Smooth muscle cell (in vitro differentiated cells): ENCODE measurements at regions not wholly inside any gene's neighbourhood (a gene's known extent, or its start where the extent isn't known, plus 50 kb on each side); places are given as distances from the start of the nearest gene placed in this dataset.

Source experiments
- DNase-seq: peaks from one replicate; lab custom pipeline; 2025; ENCODE audit not compliant: unreplicated experiment; lab: John Stamatoyannopoulos, UW
- H2AFZ ChIP-seq: fragments of 200-600 bp; sonication (generic); 2 replicates; pipeline ENCODE4 v1.6.0; 2016; ENCODE audit warnings: antibody characterized with exemption, low read depth, mild to moderate bottlenecking
- H3F3A ChIP-seq: fragments of 200-600 bp; sonication (generic); 2 replicates; pipeline ENCODE4 v1.6.0; 2017; ENCODE audit warnings: antibody characterized with exemption, low read depth
- H3K27ac ChIP-seq: fragments of 200-600 bp; sonication (generic); 2 replicates; pipeline ENCODE4 v1.5.1; 2016; ENCODE audit warnings: low read depth, mild to moderate bottlenecking
- H3K27me3 ChIP-seq: fragments of 200-600 bp; sonication (generic); 2 replicates; pipeline ENCODE4 v1.6.1; 2016; ENCODE audit warnings: low read depth, mild to moderate bottlenecking
- H3K36me3 ChIP-seq: fragments of 200-600 bp; sonication (generic); 2 replicates; pipeline ENCODE4 v1.5.1; 2016; ENCODE audit warnings: low read depth
- H3K4me1 ChIP-seq: fragments of 200-600 bp; sonication (generic); 2 replicates; pipeline ENCODE4 v1.5.1; 2016; ENCODE audit warnings: low read depth
- H3K4me2 ChIP-seq: fragments of 200-600 bp; sonication (generic); 2 replicates; pipeline ENCODE4 v1.6.0; 2016; ENCODE audit warnings: mild to moderate bottlenecking
- H3K4me3 ChIP-seq: fragments of 200-600 bp; sonication (generic); 2 replicates; pipeline ENCODE4 v1.5.1; 2016; ENCODE audit warnings: mild to moderate bottlenecking
- H3K79me2 ChIP-seq: fragments of 200-600 bp; sonication (generic); 2 replicates; pipeline ENCODE4 v1.6.0; 2016; ENCODE audit warnings: low read depth, mild to moderate bottlenecking
- H3K9ac ChIP-seq: fragments of 200-600 bp; sonication (generic); 2 replicates; pipeline ENCODE4 v1.6.0; 2016; ENCODE audit warnings: low read depth
- H3K9me3 ChIP-seq: fragments of 200-600 bp; sonication (generic); replicated peaks from 2 replicates; pipeline ENCODE4 v1.5.1; 2016; ENCODE audit warnings: low read depth
- H4K20me1 ChIP-seq: fragments of 200-600 bp; sonication (generic); 2 replicates; pipeline ENCODE4 v1.6.0; 2016; ENCODE audit warnings: low read depth
- CTCF ChIP-seq: fragments of 200-600 bp; sonication (generic); IDR thresholded peaks from 2 replicates; pipeline ENCODE4 v1.5.1; 2017; ENCODE audit warnings: borderline replicate concordance, mild to moderate bottlenecking, antibody characterized with exemption; ENCODE audit not compliant: insufficient read depth, poor library complexity, severe bottlenecking
- WGBS: methylation state at CpG from one replicate; pipeline ENCODE4 v1.1.7; 2016; ENCODE audit warnings: low lambda C conversion rate; 5-methylcytosine and 5-hydroxymethylcytosine counted together

- no peak for DNase-seq
Measured at GRCh38 chr1:57632401-57632800, 208.5 kb upstream of the DAB1 start.

DNA sequence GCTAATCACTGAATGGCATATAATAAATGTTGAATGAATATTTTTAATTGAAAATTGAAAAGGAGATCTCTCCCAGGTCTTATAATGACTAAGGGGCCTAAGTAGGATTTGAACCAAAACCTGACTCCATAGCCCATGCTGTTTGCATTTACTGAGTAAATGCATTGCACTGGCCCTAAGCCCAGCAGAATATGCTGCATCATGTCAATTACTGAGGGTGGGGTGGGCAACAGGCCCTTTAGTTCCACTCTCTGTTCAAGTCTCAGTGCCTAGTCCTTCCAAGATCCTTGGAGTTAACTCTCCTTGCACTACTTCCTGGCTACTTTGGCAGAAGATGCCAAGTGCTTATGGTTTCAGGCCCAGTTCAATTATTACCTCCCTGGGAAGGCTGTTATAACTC, 203.8 kb upstream of the DAB1 start:
- Histone ChIP-seq H3K4me3 (no peak overlapping the region), H3K36me3 (no peaks in the 10 kb centered on the region), H3K27ac (no peak overlapping the region), H3F3A (peaks cover 6% of the 10 kb centered on the region), H3K27me3 (no peaks in the 10 kb centered on the region), H3K9me3 (no peaks in the 10 kb centered on the region), H3K4me1 (peaks cover 17% of the 10 kb centered on the region), H4K20me1 (no peaks in the 10 kb centered on the region), H2AFZ (no peak overlapping the region), H3K4me2 (no peak overlapping the region), H3K79me2 (no peaks in the 10 kb centered on the region), H3K9ac (no peak overlapping the region)
- no peak for DNase-seq
- TF ChIP-seq CTCF: no peak

More at GRCh38 chr1:57632401-57632800, 208.5 kb upstream of the DAB1 start:
- 58% methylated on average over 3 of the region's 3 CpGs for WGBS
- Histone ChIP-seq H3K9ac (no peak overlapping the region), H3F3A (no peaks in the 10 kb centered on the region), H3K4me2 (no peak overlapping the region), H2AFZ (no peak overlapping the region), H3K4me1 (no peaks in the 10 kb centered on the region), H3K4me3 (no peak overlapping the region), H3K9me3 (no peaks in the 10 kb centered on the region), H3K79me2 (no peaks in the 10 kb centered on the region), H4K20me1 (no peaks in the 10 kb centered on the region), H3K27me3 (peaks cover 7% of the 10 kb centered on the region), H3K27ac (no peak overlapping the region), H3K36me3 (no peaks in the 10 kb centered on the region)
- TF ChIP-seq CTCF: no peak

GRCh38 chr1:57623791-57624538, 200.1 kb upstream of the DAB1 start:
- DNase-seq: no peak
- Histone ChIP-seq H3K4me1 (peaks cover 17% of the 10 kb centered on the region), H4K20me1 (no peaks in the 10 kb centered on the region), H3K9ac (no peak overlapping the region), H3K36me3 (no peaks in the 10 kb centered on the region), H3K4me2 (no peak overlapping the region), H3K79me2 (no peaks in the 10 kb centered on the region), H3K27ac (no peak overlapping the region), H3K27me3 (no peaks in the 10 kb centered on the region), H3K9me3 (no peaks in the 10 kb centered on the region), H3F3A (peaks cover 6% of the 10 kb centered on the region), H3K4me3 (no peak overlapping the region), H2AFZ (no peak overlapping the region)
- no peak for TF ChIP-seq CTCF
- 27% methylated on average over 3 of the region's 3 CpGs for whole genome bisulfite sequencing
